ENCODE measurements at regions not wholly inside any gene's neighbourhood (a gene's known extent, or its start where the extent isn't known, plus 50 kb on each side); places are given as distances from the start of the nearest gene placed in this dataset.

DNA sequence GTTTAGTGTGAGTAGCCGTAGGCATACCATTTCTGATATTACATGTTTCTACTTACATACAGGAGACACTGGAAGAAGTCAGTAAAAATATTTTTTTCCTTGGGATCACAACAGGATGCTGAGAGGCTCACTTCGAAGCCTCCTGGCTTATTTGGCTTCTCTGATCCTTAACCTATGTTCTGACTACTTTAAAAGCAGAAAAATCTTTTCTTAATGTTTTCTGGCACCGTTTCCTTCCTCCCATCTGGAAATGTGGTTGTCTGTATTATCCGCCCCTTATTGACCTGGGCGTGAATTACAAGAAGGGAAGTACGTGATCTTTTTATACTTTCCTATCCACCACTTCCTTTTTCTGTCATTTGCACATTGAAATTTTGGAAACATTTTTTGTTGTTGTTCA lies 379.6 kb downstream of the COL12A1 start:
- Histone ChIP-seq H3K27ac (ENCODE audit: low read depth, low read length) (no peak overlapping the region), H2AK5ac (ENCODE audit: low read length) (no peak overlapping the region), H3K4me3 (ENCODE audit: low read length) (no peak overlapping the region), H3K4me1 (ENCODE audit: control insufficient read depth, low read depth, low read length) (no peaks in the 10 kb centered on the region), H3K23ac (ENCODE audit: low read length) (no peak overlapping the region), H3K18ac (ENCODE audit: low read length) (no peak overlapping the region), H4K8ac (ENCODE audit: low read depth, low read length) (no peak overlapping the region), H3K27me3 (ENCODE audit: insufficient read depth, low read length, poor library complexity) (no peaks in the 10 kb centered on the region), H3K79me1 (ENCODE audit: low read length) (no peaks in the 10 kb centered on the region), H3K79me2 (ENCODE audit: control insufficient read depth, insufficient read depth, low read length) (no peaks in the 10 kb centered on the region), H3K4me2 (ENCODE audit: low read length) (no peak overlapping the region), H3K9ac (ENCODE audit: low read length) (no peak overlapping the region), H2BK120ac (ENCODE audit: low read depth, low read length) (no peak overlapping the region), H3K36me3 (ENCODE audit: control insufficient read depth, insufficient read depth, low read length) (no peaks in the 10 kb centered on the region), H4K5ac (ENCODE audit: low read length) (no peak overlapping the region), H2BK15ac (replicated peaks; ENCODE audit: low read depth) (no peak overlapping the region), H2BK5ac (ENCODE audit: low read length) (no peak overlapping the region), H3K4ac (ENCODE audit: low read depth, low read length) (no peak overlapping the region), H3K56ac (ENCODE audit: low read length) (no peak overlapping the region)
- no CpG with 5 or more reads among the region's 6 CpGs for WGBS (ENCODE audit: extremely low coverage, insufficient coverage, low lambda C conversion rate)
- no peak for DNase-seq

DNA sequence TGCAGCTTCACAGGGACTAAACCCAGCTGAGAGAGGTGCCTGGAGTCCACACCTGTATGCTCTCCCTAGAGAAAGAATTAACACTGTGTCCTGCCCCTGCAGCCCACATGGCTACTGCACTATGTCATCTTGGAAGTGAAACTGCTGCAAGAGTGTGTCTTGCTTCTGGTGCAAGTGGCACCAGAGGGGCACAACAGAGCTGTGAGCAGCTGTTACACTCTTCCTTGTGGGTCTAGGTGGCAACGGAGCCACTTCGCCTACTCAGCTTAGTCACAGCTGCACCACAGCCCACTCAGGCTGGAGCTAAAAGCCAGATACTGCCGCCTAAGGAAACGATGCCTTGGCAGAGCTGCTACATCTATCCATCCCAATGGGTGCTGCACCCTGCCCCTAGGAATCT lies 391.4 kb downstream of the COL12A1 start:
- no peak overlapping the region for H3K4ac ChIP-seq (ENCODE audit: low read depth, low read length)
- H3K27ac ChIP-seq (ENCODE audit: low read depth, low read length), result no peak overlapping the region
- H3K4me1 ChIP-seq (ENCODE audit: control insufficient read depth, low read depth, low read length), result no peaks in the 10 kb centered on the region
- no peak overlapping the region for H4K8ac ChIP-seq (ENCODE audit: low read depth, low read length)
- no CpG with 5 or more reads among the region's 4 CpGs for WGBS (ENCODE audit: extremely low coverage, insufficient coverage, low lambda C conversion rate)
- H3K79me2 ChIP-seq (ENCODE audit: control insufficient read depth, insufficient read depth, low read length), result no peaks in the 10 kb centered on the region
- no peak overlapping the region for H3K4me2 ChIP-seq (ENCODE audit: low read length)
- no peak overlapping the region for H3K56ac ChIP-seq (ENCODE audit: low read length)
- DNase-seq, result no peak
- no peaks in the 10 kb centered on the region for H3K79me1 ChIP-seq (ENCODE audit: low read length)
- H3K23ac ChIP-seq (ENCODE audit: low read length), result no peak overlapping the region
- H3K36me3 ChIP-seq (ENCODE audit: control insufficient read depth, insufficient read depth, low read length), result no peaks in the 10 kb centered on the region
- no peak overlapping the region for H2BK5ac ChIP-seq (ENCODE audit: low read length)
- no peak overlapping the region for H2AK5ac ChIP-seq (ENCODE audit: low read length)
- H2BK15ac ChIP-seq (replicated peaks; ENCODE audit: low read depth), result no peak overlapping the region
- H4K5ac ChIP-seq (ENCODE audit: low read length), result no peak overlapping the region
- H3K9ac ChIP-seq (ENCODE audit: low read length), result no peak overlapping the region
- no peak overlapping the region for H3K4me3 ChIP-seq (ENCODE audit: low read length)
- no peak overlapping the region for H3K18ac ChIP-seq (ENCODE audit: low read length)
- no peak overlapping the region for H2BK120ac ChIP-seq (ENCODE audit: low read depth, low read length)
- H3K27me3 ChIP-seq (ENCODE audit: insufficient read depth, low read length, poor library complexity), result no peaks in the 10 kb centered on the region

DNA sequence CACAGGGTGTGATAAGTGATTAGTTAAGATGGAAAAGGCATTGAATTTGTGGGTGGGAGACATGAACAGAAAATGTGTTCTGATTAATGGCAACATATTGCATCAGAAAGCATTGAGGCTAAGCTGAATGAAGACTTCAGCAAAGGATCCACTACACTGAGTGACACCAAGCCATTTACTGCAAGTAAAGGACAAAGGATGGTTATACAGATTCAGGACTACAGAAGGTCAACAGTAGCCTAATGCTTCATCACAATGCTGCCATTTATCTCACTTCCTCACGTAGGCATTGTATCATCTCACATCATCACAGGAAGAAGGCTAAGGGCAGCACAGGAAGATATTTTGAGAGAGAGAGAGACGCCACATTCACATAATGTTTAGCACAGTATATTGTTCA lies 398.2 kb downstream of the COL12A1 start:
- Histone ChIP-seq H3K4me3 (ENCODE audit: low read length) (no peak overlapping the region), H3K36me3 (ENCODE audit: control insufficient read depth, insufficient read depth, low read length) (no peaks in the 10 kb centered on the region), H4K5ac (ENCODE audit: low read length) (no peak overlapping the region), H2AK5ac (ENCODE audit: low read length) (no peak overlapping the region), H3K4me1 (ENCODE audit: control insufficient read depth, low read depth, low read length) (no peaks in the 10 kb centered on the region), H3K56ac (ENCODE audit: low read length) (no peak overlapping the region), H3K18ac (ENCODE audit: low read length) (no peak overlapping the region), H3K9ac (ENCODE audit: low read length) (no peak overlapping the region), H3K27me3 (ENCODE audit: insufficient read depth, low read length, poor library complexity) (no peaks in the 10 kb centered on the region), H3K4me2 (ENCODE audit: low read length) (no peak overlapping the region), H2BK5ac (ENCODE audit: low read length) (no peak overlapping the region), H3K4ac (ENCODE audit: low read depth, low read length) (no peak overlapping the region), H3K27ac (ENCODE audit: low read depth, low read length) (no peak overlapping the region), H2BK120ac (ENCODE audit: low read depth, low read length) (no peak overlapping the region), H2BK15ac (replicated peaks; ENCODE audit: low read depth) (no peak overlapping the region), H3K23ac (ENCODE audit: low read length) (no peak overlapping the region), H4K8ac (ENCODE audit: low read depth, low read length) (no peak overlapping the region), H3K79me2 (ENCODE audit: control insufficient read depth, insufficient read depth, low read length) (no peaks in the 10 kb centered on the region), H3K79me1 (ENCODE audit: low read length) (no peaks in the 10 kb centered on the region)
- no peak for DNase-seq
- no CpG with 5 or more reads among the region's 2 CpGs for WGBS (ENCODE audit: extremely low coverage, insufficient coverage, low lambda C conversion rate)

DNA sequence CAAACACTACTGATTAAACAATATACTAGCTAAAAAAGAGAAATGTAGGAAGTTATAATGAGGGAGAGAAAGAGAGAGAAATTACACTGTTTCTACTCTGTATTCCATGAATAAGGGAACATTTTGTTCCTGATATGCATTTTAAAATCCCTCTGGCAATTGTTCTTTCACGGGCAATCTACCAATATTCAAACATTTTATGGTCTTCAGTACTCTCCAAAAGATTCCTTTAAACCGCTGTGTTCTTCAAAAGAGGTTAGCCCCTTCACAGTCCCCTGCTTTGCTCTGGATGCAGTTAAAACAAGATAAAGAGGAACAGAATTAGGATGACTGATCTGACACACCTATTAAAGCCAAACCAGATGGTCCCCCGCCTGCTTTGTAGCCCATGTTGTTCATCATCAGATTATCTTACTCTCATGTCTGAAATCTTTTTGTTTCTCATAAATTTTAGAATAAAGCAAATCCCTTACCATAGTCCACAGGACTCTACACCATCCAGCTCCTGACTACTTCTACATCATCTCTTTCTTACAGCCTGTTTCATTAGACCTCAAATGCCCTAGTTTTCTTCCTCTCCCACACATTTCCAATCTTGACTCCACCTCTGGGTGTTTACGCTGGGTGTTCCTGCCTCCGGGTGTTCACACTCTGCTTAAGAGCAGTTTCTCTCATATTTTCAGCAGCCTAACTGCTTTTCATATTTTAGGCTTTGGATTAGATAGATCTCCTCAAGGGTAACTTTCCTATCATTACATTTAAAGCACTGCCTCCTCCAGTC lies 399.7 kb downstream of the COL12A1 start:
- WGBS (ENCODE audit: extremely low coverage, insufficient coverage, low lambda C conversion rate), result no CpG with 5 or more reads among the region's 5 CpGs
- no peak overlapping the region for H3K56ac ChIP-seq (ENCODE audit: low read length)
- no peak for DNase-seq

DNA sequence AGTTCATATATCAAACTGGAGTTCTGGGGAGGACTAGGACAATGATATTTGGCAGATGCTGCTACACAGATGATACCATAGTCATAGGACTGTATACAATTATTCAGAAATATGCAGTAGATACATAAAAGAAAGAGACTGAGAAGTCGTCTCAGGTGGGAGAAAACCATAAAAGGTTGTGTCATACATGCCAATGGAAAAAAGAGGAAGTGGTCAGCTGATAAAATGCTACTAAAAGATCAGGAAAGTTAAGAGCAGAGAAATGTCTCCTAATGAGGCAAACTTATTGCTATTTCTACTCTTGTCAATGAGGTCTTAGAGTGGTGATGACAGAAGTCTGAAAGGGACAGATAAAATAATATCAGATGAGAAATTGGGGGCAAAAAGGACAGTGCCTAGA lies 407.6 kb downstream of the COL12A1 start:
- H3K27ac ChIP-seq (ENCODE audit: low read depth, low read length), result no peak overlapping the region
- no peak overlapping the region for H3K18ac ChIP-seq (ENCODE audit: low read length)
- no peaks in the 10 kb centered on the region for H3K79me1 ChIP-seq (ENCODE audit: low read length)
- no peaks in the 10 kb centered on the region for H3K4me1 ChIP-seq (ENCODE audit: control insufficient read depth, low read depth, low read length)
- H3K4me2 ChIP-seq (ENCODE audit: low read length), result no peak overlapping the region
- no peaks in the 10 kb centered on the region for H3K27me3 ChIP-seq (ENCODE audit: insufficient read depth, low read length, poor library complexity)
- no peaks in the 10 kb centered on the region for H3K36me3 ChIP-seq (ENCODE audit: control insufficient read depth, insufficient read depth, low read length)
- H4K5ac ChIP-seq (ENCODE audit: low read length), result no peak overlapping the region
- no peak overlapping the region for H2AK5ac ChIP-seq (ENCODE audit: low read length)
- no peak overlapping the region for H2BK15ac ChIP-seq (replicated peaks; ENCODE audit: low read depth)
- no peak overlapping the region for H3K23ac ChIP-seq (ENCODE audit: low read length)
- H3K79me2 ChIP-seq (ENCODE audit: control insufficient read depth, insufficient read depth, low read length), result no peaks in the 10 kb centered on the region
- H3K56ac ChIP-seq (ENCODE audit: low read length), result no peak overlapping the region
- no peak overlapping the region for H3K4ac ChIP-seq (ENCODE audit: low read depth, low read length)
- WGBS (ENCODE audit: extremely low coverage, insufficient coverage, low lambda C conversion rate), result no CpG with 5 or more reads among the region's 1 CpG
- H3K9ac ChIP-seq (ENCODE audit: low read length), result no peak overlapping the region
- no peak for DNase-seq
- H2BK120ac ChIP-seq (ENCODE audit: low read depth, low read length), result no peak overlapping the region
- no peak overlapping the region for H2BK5ac ChIP-seq (ENCODE audit: low read length)
- H3K4me3 ChIP-seq (ENCODE audit: low read length), result no peak overlapping the region
- H4K8ac ChIP-seq (ENCODE audit: low read depth, low read length), result no peak overlapping the region

More for the DNA sequence above, 399.7 kb downstream of the COL12A1 start:
- H3K36me3 ChIP-seq (ENCODE audit: control insufficient read depth, insufficient read depth, low read length), result no peaks in the 10 kb centered on the region
- H3K27me3 ChIP-seq (ENCODE audit: insufficient read depth, low read length, poor library complexity), result no peaks in the 10 kb centered on the region
- H4K5ac ChIP-seq (ENCODE audit: low read length), result no peak overlapping the region
- no peak overlapping the region for H2BK120ac ChIP-seq (ENCODE audit: low read depth, low read length)
- H3K27ac ChIP-seq (ENCODE audit: low read depth, low read length), result no peak overlapping the region
- no peaks in the 10 kb centered on the region for H3K4me1 ChIP-seq (ENCODE audit: control insufficient read depth, low read depth, low read length)
- H2BK15ac ChIP-seq (replicated peaks; ENCODE audit: low read depth), result no peak overlapping the region
- H3K4ac ChIP-seq (ENCODE audit: low read depth, low read length), result no peak overlapping the region
- no peak overlapping the region for H3K23ac ChIP-seq (ENCODE audit: low read length)
- H4K8ac ChIP-seq (ENCODE audit: low read depth, low read length), result no peak overlapping the region
- H3K4me3 ChIP-seq (ENCODE audit: low read length), result no peak overlapping the region
- H3K9ac ChIP-seq (ENCODE audit: low read length), result no peak overlapping the region
- no peak overlapping the region for H3K4me2 ChIP-seq (ENCODE audit: low read length)
- no peaks in the 10 kb centered on the region for H3K79me1 ChIP-seq (ENCODE audit: low read length)
- H3K18ac ChIP-seq (ENCODE audit: low read length), result no peak overlapping the region
- no peak overlapping the region for H2BK5ac ChIP-seq (ENCODE audit: low read length)
- no peaks in the 10 kb centered on the region for H3K79me2 ChIP-seq (ENCODE audit: control insufficient read depth, insufficient read depth, low read length)
- H2AK5ac ChIP-seq (ENCODE audit: low read length), result no peak overlapping the region

DNA sequence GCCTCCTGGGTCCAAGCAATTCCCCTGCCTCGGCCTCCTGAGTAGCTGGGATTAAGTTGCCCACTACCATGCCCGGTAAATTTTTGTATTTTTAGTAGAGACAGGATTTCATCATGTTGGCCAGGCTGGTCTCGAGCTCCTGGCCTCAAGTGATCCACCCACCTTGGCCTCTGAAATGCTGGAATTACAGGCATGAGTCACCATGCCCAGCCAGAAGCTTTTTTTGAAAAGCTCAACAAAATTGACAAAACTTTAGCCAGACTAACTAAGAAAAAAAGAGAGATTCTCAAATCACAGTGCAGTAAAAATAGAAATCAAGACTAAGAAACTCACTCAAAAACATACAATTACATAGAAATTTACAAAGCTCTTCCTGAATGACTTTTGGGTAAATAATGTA lies 420.6 kb downstream of the COL12A1 start:
- no peaks in the 10 kb centered on the region for H3K79me2 ChIP-seq (ENCODE audit: control insufficient read depth, insufficient read depth, low read length)
- DNase-seq, result peak; percentile 16
- no peak overlapping the region for H3K4me2 ChIP-seq (ENCODE audit: low read length)
- H3K27ac ChIP-seq (ENCODE audit: low read depth, low read length), result no peak overlapping the region
- no peaks in the 10 kb centered on the region for H3K36me3 ChIP-seq (ENCODE audit: control insufficient read depth, insufficient read depth, low read length)
- no CpG with 5 or more reads among the region's 3 CpGs for WGBS (ENCODE audit: extremely low coverage, insufficient coverage, low lambda C conversion rate)
- H3K79me1 ChIP-seq (ENCODE audit: low read length), result no peaks in the 10 kb centered on the region
- H3K56ac ChIP-seq (ENCODE audit: low read length), result no peak overlapping the region
- H4K5ac ChIP-seq (ENCODE audit: low read length), result no peak overlapping the region
- no peak overlapping the region for H3K4ac ChIP-seq (ENCODE audit: low read depth, low read length)
- H3K4me3 ChIP-seq (ENCODE audit: low read length), result no peak overlapping the region
- no peak overlapping the region for H2BK15ac ChIP-seq (replicated peaks; ENCODE audit: low read depth)
- no peak overlapping the region for H3K9ac ChIP-seq (ENCODE audit: low read length)
- no peaks in the 10 kb centered on the region for H3K27me3 ChIP-seq (ENCODE audit: insufficient read depth, low read length, poor library complexity)
- no peak overlapping the region for H2BK5ac ChIP-seq (ENCODE audit: low read length)
- H4K8ac ChIP-seq (ENCODE audit: low read depth, low read length), result no peak overlapping the region
- no peaks in the 10 kb centered on the region for H3K4me1 ChIP-seq (ENCODE audit: control insufficient read depth, low read depth, low read length)
- no peak overlapping the region for H2AK5ac ChIP-seq (ENCODE audit: low read length)
- H2BK120ac ChIP-seq (ENCODE audit: low read depth, low read length), result no peak overlapping the region
- H3K18ac ChIP-seq (ENCODE audit: low read length), result no peak overlapping the region
- H3K23ac ChIP-seq (ENCODE audit: low read length), result no peak overlapping the region
